OCI-M1 (cell line): ENCODE measurements at regions not wholly inside any gene's neighbourhood (a gene's known extent, or its start where the extent isn't known, plus 50 kb on each side); places are given as distances from the start of the nearest gene placed in this dataset.
A peak's percentile ranks its signal among the peaks of the same experiment; 100 is the strongest.
"Not testable (repeated sequence)": the region's sequence is repeated elsewhere in the genome, so short reads cannot be mapped to it uniquely, and the experiment has no call there.

Experiments used
- DNase-seq: peaks from one replicate; lab custom pipeline; 2025; lab: John Stamatoyannopoulos, UW

- DNase-seq, result no peak
These were observed 51.8 kb downstream of the POM121L12 start for GRCh38 chr7:53087274-53087673.

GRCh38 chr7:53094191-53094590 lies 58.8 kb downstream of the POM121L12 start:
- no peak for DNase-seq

GRCh38 chr7:53094827-53095226 lies 59.4 kb downstream of the POM121L12 start:
- DNase-seq, result no peak

- no peak for DNase-seq
These were observed 60.5 kb downstream of the POM121L12 start for GRCh38 chr7:53095731-53096501.

GRCh38 chr7:53100091-53100490 lies 64.7 kb downstream of the POM121L12 start:
- DNase-seq, result no peak

GRCh38 chr7:53101026-53101425 lies 65.6 kb downstream of the POM121L12 start:
- no peak for DNase-seq

GRCh38 chr7:53110425-53110824 lies 75.0 kb downstream of the POM121L12 start:
- DNase-seq, result no peak

- DNase-seq, result no peak
These were observed 75.6 kb downstream of the POM121L12 start for GRCh38 chr7:53111031-53111430.

- DNase-seq, result no peak
These were observed 78.0 kb downstream of the POM121L12 start for GRCh38 chr7:53113424-53113823.

GRCh38 chr7:53119514-53119941 lies 84.1 kb downstream of the POM121L12 start:
- no peak for DNase-seq

- no peak for DNase-seq
These were observed 85.9 kb downstream of the POM121L12 start for GRCh38 chr7:53121374-53121773.

GRCh38 chr7:53131697-53132096 lies 96.3 kb downstream of the POM121L12 start:
- DNase-seq, result no peak

GRCh38 chr7:53151496-53151895 lies 116.1 kb downstream of the POM121L12 start:
- DNase-seq, result no peak

GRCh38 chr7:53187184-53187583 lies 151.8 kb downstream of the POM121L12 start:
- not testable (repeated sequence) for DNase-seq

- no peak for DNase-seq
These were observed 155.8 kb downstream of the POM121L12 start for GRCh38 chr7:53191191-53191695.

- no peak for DNase-seq
These were observed 156.5 kb downstream of the POM121L12 start for GRCh38 chr7:53191836-53192443.

GRCh38 chr7:53205006-53205405 lies 169.6 kb downstream of the POM121L12 start:
- DNase-seq, result no peak

- no peak for DNase-seq
These were observed 173.7 kb downstream of the POM121L12 start for GRCh38 chr7:53209129-53209528.

GRCh38 chr7:53214463-53214862 lies 179.0 kb downstream of the POM121L12 start:
- no peak for DNase-seq

- no peak for DNase-seq
These were observed 183.5 kb downstream of the POM121L12 start for GRCh38 chr7:53218730-53219504.

- peak; percentile 1 for DNase-seq
These were observed 193.8 kb downstream of the POM121L12 start for GRCh38 chr7:53229202-53229601.

- no peak for DNase-seq
These were observed 202.0 kb downstream of the POM121L12 start for GRCh38 chr7:53237344-53237913.
